Fibroblast of lung (primary cell): ENCODE measurements at regions not wholly inside any gene's neighbourhood (a gene's known extent, or its start where the extent isn't known, plus 50 kb on each side); places are given as distances from the start of the nearest gene placed in this dataset.

Experiments
- CTCF ChIP-seq, 2 donors: IDR thresholded peaks in 1 of 2; conservative IDR thresholded peaks in 1 of 2; 1 replicate in 1 of 2; 2 replicates in 1 of 2; pipeline ENCODE4 v1.5.1; 2011 to 2012; ENCODE audit warnings: low read length in 2 of 2, control low read depth in 1 of 2, inconsistent platforms in 1 of 2, low read depth in 1 of 2, mild to moderate bottlenecking in 1 of 2
- EZH2 ChIP-seq: IDR thresholded peaks from 2 replicates; pipeline ENCODE4 v1.5.1; 2012; ENCODE audit warnings: low read length, control low read depth, mild to moderate bottlenecking; ENCODE audit errors: missing control alignments

DNA sequence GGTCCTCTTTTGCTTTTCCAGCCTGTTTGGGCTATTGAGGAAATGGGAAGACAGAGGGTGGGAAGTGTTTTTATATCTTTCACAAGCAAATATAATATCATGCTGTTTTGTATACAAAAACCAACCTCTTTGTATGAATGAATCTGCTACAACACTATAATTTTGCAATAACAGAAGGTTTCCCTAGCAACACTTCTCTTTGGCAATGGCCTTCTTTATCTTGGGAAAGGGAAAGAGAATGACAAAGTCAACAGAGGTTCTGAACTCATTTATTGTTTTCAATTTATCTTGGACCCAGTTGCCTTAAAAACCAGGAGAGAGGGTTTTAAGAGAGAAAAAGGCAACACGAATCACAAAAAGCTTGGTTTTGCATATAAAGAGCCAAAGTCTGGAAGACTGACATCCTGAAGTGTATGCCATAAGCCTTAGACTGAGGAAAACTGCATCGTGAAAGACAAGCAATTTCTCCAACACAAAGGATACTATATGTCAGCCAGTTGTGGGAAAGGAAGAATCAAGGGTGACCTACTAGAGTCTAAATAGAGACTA is 121.8 kb upstream of the FAM241A start:
- no peak for TF ChIP-seq CTCF (conservative IDR thresholded peaks at IDR 0.05 in 1 of 2, IDR thresholded peaks at IDR 0.05 in 1 of 2; ENCODE audit: low read depth in 1 of 2, low read length in 2 of 2)
- TF ChIP-seq EZH2, result no peak
